GM04503 (cell line): ENCODE measurements at regions not wholly inside any gene's neighbourhood (a gene's known extent, or its start where the extent isn't known, plus 50 kb on each side); places are given as distances from the start of the nearest gene placed in this dataset.
"Not testable (repeated sequence)": the region's sequence is repeated elsewhere in the genome, so short reads cannot be mapped to it uniquely, and the experiment has no call there.

ENCODE experiments used
- DNase-seq: peaks from one replicate; pipeline ENCODE4 v3.0.0-alpha.2; 2012; ENCODE audit warnings: low read depth

DNA sequence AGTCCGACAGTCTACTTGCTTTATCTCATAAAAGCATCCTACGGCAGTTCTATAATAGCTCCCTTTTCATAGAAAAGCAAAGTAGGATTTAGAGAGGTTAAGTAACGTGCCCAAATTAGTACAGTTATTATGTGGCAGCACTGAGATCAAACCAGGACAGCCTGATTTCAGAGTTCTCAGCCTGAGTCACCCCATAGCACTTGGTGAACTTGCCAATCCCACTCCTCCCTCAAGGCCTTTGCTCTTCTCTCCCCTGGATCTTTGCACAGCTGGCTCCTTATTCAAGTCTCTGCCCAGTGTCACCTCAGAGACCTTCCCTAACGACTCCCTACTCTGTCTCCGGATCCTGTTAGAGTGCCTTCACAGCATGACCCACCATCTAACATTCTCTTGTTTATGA, 438.0 kb upstream of the NFE2L3 start:
- DNase-seq: no peak

DNA sequence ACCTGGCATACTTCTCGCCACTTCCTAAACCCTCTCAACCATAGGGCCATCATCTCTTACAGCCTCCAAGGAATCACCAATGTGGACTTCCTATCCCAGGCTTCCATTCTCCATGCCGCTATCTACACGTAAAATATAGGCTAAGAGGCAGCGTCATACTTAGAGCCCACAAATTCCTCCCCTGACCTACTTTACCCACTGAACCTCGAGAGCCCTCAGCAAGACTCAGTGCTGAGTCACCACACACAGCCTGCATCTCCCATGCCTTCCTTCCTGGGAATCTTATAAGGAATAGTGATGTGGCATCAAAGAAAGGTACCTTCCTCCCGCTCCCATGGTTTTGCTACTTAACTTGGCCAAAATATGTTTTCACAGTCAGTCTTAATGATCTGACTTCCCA, 435.6 kb upstream of the NFE2L3 start:
- no peak for DNase-seq

DNA sequence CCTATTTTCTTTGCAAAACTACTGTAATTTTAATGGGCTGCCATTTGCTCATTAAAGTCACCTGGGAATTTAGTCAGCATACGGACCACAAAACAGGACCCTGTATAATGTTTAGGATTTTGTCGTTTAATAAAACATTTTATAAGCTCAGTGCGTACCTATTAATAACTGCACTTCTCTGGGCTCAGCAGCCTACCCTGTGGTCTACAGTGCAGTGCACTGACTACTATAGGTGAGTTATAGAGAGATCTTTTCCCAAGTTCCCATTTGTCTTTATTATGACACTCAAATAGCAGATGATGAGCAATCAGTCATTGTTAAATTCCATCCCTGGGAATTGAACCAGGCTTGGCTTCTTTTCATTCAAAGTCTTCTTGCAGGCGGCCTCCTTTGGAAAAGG, 433.4 kb upstream of the NFE2L3 start:
- no peak for DNase-seq

DNA sequence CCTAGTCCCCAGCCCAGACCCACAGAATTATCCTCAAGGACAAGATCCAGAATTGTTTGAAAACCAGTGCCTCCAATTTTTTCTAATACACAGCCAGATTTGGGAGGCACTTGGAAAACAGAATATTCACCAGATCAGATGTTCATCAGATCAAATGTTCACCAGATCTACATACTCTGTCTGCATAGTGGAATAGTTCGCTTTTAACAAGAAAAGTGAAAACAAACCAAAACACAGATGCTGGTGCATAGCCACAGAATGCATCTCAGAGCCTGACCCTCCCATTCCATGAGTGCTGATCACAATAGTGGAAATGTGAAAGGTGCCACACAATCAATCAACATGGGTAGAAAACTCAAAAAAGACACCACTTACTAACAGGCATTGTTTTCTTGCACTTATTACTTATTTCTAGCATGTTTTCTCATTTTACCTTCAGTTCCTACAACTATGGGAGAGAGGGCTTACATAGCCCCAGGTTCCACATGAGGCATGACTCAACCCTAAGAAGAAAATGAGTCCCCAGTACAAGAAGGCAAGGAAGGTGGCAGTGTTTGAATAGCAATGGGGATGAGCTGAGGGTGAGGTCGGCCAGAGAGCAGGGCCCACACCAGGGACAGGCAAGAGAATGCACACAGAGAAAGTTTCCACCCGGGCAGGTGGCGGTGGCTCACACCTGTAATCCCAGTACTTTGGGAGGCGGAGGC, 432.7 kb upstream of the NFE2L3 start:
- DNase-seq: no peak

DNA sequence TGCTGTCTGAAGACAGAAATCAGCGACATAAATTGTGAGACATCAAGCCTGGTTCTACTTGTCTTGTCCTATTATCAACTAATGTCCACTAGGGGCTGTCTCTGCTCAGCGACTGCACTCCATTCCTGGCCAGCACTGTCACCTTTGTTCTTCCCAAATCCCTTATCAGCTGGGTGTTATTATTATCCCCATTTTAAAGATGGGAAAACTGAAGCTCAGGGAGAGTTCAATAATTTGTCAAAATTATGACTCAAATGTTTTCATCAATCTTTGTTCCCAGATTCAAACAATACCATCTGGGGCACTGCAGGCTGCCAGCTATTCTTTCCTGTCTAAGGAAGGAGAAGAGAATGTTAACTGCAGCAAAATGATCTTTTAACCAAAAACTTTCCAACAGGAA, 431.6 kb upstream of the NFE2L3 start:
- no peak for DNase-seq

DNA sequence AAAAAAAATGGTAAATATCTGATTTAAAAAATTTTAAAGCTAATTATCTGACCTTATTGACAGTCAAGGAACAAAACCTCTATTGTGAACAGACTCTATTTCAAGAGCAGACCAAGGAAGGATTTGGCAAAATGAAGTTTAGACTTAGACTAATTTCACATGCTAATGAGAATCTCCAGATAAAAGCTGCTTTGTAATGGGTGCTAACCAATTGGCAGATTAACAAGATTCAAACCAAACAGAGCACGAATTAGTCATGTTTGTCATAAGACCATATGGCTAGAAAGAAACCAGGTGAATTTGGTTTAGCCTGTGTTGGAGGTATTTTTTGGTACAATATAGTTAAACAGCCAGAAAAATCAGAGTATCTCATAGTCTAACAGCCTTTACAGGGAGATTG, 429.1 kb upstream of the NFE2L3 start:
- no peak for DNase-seq

DNA sequence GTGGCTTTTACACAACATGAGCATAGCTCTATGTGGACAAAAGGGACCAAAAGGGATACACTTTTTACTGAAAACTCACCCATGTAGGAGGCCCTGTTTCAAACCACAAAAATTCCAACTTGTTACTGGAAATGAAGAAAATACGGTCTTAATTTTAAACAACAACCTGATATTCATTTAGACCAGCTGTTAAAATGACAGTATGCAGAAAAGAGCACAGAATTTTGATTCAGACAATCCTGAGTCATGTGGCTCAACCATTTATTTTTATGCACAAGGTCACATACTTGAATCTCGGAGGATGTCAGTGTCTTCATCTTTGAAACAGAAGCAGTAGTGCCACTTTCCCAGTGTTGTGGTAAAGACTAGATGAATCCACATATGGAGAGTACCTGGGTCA, 426.5 kb upstream of the NFE2L3 start:
- no peak for DNase-seq

DNA sequence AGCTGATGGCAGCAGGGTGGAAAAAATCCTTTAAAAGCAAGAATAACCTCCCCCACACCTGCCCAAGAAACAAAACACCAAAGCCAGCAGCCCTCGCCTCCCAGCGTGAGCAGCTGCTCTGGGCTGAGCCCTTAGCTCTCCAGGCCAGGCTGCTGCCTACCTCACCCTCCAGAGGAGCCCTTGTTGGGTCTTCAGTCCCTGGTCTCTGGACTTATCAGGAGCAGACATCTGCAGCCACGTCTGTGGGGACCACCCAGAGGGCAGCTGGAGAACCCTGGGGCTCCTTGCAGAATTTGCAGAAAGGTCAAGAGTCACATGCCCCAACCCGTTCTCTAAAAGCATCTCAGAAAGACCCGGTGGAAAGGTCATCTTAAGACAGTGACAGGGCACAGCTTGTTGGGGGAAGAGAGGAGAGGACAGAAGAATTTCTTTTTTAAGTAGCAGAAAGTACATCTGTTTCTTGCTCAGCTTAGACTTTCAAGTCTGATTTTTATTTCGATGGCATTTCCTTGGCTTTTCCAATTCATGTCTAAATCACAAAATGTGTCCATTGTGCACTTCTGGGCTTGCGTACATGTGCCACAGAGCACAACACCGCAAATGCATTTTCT, 425.7 kb upstream of the NFE2L3 start:
- no peak for DNase-seq

DNA sequence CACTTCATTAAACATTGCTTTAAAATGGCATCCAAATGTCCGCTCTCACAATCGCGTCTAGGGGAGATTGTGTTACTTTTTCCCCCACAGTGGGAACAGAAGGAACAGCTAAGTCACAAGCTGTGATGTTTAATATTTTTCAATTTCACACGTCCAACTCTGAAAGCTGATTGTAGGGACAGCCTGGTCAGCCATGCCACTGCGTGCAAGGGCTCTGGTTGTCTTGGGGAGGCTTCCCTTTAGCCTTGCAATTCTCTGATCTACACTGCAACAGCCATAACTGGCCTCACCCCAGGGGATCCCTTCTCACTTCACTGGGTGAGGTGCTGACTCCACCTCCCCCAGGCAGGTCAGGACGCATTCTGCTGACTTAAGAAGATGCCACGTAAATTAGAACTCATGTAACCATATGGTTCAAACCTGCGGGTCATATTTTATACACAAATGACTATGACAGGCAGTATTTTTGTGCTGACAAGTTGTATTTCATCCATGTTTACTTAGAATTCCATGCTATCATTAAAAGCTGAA, 425.2 kb upstream of the NFE2L3 start:
- DNase-seq: no peak

DNA sequence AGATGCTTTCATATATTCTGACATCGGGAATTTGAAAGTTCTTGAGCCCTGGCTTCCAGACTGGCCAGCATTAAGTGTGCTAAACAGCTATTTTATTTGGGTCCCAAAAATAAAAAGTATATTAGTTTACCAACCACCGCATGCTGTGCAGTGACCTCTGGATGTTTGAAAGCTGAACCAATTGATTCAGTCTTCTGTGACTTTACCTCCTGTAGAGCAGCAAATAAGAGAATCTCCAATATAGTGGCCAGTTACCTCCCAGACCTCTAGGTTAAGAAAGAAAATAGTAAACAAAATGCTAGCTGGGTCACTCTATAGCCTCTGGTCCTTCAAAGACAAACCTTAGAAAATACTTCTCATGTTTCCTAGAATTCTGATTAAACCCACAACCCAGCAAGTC, 424.6 kb upstream of the NFE2L3 start:
- DNase-seq: no peak

DNA sequence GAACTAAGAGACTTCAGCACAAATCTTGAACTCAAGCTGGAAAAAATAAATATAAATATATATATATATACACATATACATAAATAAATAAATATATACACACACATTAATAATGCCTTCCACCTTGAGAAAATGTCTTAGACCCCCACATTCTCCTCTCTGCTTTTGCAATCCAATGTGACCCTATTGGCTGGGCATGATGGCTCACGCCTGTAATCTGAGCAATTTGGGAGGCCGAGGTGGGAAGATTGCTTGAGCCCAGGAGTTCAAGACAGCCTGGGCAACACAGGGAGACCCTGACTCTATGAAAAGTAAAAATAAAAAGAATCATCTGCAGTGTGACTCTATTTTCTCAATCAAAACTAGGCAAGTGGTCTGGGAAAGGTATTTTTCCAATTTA, 424.1 kb upstream of the NFE2L3 start:
- no peak for DNase-seq

DNA sequence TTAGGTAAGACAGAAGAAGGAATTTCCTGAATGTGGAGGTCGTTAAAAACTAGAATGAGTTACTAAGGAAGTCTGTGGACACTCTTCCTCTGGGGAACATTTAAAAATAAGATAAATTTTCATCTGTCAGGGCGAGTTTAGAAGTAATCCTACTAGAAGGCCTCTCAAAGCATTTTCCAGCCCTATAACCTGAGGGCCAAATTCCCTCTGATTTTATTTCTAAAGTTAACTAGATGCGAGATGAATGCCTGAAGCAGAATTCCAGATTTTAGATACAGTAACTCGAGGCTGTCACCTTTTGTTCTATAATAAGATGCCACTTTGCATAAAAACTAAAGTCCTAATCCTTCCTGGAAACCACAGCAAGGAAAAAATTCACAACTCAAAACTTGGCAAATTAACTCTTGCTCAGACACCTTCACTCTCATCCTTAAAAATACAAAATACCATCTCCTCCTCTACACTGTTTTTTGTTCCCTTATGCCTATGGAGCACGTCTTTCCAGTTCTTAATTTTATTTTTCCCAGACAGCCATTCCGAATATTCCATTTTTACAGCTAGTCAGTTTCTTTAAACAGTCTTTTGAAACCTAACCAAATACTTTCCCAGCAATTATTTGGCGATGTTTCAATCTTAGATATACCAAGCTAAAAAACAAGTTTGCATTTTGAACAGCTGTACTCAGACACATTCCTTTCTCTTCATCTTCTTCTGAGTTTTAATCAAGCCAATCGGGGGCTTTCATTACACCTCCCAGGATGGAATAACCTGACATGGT, 420.7 kb upstream of the NFE2L3 start:
- no peak for DNase-seq

DNA sequence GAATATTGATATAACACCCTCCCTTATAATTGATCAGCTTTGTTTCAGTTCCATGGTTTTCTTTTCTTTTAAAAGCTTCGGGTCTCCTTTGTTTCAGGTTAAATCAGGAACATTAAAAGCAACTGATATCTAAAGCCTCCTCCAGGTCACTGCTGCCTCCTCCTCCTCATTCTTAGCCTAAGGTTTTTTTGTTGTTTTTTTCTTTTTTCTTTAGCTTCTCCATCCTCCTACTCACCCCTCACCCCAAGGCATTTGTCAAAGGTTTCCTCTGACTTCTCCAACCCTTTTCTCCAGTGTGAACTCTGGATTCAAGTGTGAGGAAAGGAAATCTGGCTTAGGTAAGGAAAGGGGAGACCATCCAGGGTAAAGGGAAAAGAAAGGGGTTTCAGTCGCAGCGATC, 420.2 kb upstream of the NFE2L3 start:
- no peak for DNase-seq

DNA sequence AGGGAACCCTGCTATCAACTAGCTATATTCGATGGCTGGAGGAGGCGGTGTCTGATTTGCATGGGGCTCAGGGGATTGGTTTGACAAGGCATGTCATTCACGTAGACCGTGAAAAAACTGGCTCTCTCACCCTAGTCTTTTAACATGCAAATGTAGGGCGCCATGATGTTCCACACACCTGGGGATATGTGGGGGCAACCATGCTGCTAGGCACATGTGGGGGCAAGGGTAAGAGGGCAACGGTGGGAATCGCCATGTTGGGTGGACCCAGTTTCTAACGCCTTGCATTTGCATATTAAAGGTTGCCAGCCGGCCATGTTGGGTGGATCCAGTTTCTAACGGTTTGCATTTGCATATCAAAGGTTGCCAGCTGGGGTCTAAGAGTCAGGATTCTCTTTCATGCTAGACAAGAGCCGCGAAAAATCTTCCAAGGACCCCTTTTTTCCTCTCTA, 419.2 kb upstream of the NFE2L3 start:
- DNase-seq: no peak

DNA sequence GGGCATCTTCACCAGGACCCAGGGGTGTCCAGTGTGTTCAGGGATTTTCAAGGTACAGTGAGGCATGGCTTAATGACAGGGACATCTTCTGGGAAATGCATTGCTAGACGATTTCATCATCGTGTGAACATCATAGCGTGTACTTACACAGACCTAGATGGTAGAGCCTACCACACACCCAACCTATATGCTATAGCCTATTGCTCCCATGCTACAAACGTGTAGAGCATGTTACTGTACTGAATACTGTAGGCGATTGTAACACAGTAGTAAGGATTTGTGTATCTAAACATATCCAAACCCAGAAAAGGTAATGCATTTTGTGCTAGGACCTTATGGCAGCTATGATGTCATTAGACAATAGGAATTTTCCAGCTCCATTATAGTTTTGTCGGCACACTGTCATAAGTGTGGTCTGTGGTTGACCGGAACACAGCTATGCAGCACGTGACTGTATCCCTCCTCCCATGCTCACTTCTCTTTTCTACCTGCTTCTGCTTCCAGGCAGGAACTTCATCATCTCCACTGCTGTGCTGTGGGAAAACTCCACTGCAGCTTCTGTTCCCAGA, 416.2 kb upstream of the NFE2L3 start:
- no peak for DNase-seq

DNA sequence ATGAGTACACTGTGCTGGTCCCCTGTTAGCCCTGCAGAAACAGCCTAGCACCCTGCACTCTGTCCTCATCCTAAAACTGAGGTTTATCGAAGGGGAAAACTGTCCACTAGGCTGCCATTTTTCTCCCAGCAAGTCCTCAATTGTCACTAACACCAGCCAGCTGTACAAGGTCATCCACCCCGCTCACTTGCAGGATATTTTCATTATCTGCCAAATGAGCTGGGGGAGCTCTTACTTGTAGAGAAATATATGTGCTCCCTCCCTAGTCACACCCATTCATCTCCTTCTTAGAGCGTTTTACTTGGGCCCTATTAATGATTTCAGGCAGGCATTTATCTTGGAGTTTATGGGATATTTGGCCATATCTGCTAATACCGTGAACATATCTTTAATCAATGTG, 413.5 kb upstream of the NFE2L3 start:
- DNase-seq: no peak

DNA sequence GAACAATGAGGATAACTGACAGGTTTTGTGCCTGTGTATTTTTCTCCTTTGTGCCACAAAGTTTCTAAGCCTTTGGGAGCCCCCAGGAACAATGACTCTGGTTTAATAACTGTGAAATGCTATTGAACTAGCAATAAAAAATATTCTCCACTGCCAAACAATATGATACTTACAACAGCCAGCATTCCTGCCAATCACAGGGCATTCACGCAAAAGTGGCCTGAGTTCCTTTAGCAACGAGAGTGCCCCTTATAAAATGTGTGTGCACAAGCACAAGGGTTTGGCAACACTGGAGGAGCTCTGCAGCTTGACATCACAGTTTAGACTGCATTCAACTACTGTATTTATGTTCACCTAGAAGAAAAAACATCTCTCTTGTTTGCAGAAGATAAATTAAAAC, 412.9 kb upstream of the NFE2L3 start:
- no peak for DNase-seq

DNA sequence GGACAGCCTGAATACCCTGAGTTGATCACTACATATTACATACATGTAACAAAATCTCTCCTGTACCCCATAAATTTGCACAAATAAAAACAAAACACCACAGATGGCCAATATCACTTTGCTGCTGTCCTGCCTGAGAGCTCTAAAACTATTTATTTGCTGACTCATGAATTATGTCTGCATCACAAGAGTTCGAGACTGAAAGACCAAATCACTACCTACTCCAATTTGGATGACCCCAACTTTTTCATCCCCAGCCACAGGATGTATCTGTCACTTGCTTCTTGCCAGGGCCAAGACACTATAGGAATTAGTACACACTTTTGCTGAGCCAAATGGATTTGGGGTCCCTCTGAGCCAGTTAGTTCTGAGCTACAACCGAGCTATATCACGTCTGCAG, 409.7 kb upstream of the NFE2L3 start:
- DNase-seq: no peak

DNA sequence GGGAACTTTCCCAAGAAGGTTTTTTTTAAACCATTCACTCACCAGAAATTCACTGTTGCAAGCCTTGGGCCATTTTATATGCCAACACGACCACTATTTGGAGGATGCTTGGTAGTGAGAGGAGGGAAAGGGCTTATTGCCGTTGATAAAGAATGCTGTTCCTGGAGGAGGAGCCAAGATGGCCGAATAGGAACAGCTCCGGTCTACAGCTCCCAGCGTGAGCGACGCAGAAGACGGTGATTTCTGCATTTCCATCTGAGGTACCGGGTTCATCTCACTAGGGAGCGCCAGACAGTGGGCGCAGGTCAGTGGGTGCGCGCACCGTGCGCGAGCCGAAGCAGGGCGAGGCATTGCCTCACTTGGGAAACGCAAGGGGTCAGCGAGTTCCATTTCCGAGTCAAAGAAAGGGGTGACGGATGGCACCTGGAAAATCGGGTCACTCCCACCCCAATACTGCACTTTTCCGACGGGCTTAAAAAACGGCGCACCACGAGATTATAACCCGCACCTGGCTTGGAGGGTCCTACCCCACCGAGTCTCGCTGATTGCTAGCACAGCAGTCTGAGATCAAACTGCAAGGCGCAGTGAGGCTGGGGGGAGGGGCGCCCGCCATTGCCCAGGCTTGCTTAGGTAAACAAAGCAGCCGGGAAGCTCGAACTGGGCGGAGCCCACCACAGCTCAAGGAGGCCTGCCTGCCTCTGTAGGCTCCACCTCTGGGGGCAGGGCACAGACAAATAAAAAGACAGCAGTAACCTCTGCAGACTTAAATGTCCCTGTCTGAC, 408.1 kb upstream of the NFE2L3 start:
- not testable (repeated sequence) for DNase-seq

DNA sequence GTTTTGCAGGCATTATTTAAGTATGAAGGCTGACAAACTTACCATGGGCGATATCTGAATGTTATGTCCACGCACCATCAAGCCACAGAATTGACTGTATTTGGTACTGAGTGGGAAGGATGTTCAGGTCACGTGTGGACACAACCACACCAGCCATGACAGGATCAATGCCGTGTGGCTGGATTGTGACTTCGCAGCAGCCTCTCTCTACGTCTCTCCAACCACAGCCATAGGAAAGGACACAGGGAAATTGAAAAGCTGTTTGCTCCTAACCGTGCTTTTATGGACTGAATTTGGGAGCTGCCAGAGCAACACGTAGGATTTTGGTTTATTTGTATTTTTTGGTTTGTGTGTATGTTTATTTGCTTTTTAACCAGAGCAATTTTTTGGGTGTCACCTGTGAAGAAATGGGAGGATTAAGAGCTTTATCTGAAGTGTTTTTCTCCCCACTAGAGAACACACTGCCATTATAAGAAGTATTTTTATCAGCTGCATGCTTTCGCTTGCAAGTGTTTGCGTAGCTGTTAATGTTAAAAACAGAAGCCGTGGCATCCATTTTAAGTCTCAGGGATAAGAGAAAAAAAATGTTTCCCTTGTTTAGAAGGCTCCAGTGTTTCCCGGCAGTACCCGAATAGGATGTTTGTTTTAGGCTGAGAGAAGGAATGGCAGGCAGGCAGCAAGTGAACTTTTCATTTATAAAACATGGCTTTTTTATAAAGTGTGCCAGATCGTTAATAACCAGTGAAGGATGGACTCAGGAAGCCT, 401.1 kb upstream of the NFE2L3 start:
- DNase-seq: no peak

DNA sequence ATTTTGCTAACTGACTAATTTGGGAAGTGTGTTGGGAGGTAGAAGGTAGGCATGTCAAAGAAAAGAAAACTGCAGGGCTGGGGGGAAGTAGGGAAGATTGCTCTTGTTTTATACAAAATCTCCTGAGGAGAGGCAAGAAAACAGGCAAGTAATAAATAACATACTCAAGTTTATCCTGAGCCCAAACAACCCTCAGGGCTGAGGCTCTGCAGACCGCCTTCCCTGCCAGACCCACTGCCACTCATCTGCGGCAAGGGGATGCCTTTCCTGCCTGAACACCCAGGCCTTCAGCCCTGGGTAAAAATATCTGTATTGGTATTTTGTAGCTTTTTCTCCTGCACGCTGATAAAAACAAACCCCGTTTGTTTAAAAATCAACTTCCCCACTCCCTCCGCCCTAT, 399.8 kb upstream of the NFE2L3 start:
- no peak for DNase-seq
